ENCODE measurements at regions not wholly inside any gene's neighbourhood (a gene's known extent, or its start where the extent isn't known, plus 50 kb on each side); places are given as distances from the start of the nearest gene placed in this dataset.

DNA sequence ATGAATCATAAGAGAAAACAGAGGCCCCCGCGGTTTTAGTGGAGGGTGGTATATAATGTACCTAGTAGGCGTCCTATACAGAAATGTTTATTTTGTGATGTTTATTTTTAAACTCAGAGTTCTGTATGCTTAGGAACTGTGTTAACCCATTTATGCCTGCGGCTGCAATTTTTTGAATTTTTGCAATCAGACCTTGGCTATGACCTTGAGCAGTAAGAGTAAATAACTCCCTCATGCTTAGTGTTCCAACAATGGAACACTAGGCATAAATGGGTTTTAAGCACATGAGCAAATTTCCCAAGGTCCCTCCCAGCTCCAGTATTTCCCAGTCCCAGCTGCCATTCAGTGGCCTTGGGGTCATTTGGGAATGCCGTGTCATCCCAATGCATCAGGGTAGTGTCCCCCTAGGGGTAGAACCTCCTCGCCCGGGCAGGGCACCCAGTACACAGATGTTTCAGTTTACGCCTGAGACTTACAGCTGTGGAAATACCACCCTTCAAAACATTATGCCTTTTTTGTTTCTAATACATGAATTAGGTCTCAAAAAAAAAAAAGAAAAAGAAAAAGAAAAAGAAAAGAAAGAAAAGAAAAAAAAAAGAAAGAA is 605.8 kb upstream of the CDH11 start:
- Histone ChIP-seq H3K4me1 (ENCODE audit: insufficient read depth) (peaks cover 13% of the 10 kb centered on the region), H3K9me3 (ENCODE audit: low read depth) (no peaks in the 10 kb centered on the region), H3K4me3 (no peak overlapping the region), H3K79me2 (no peaks in the 10 kb centered on the region), H3K36me3 (replicated peaks; ENCODE audit: insufficient read depth, low read depth) (no peaks in the 10 kb centered on the region), H3K4me2 (peak overlapping the region; percentile 19), H4K20me1 (ENCODE audit: insufficient read depth, poor library complexity, severe bottlenecking) (no peaks in the 10 kb centered on the region), H3K27ac (no peak overlapping the region), H3K9me2 (replicated peaks; ENCODE audit: insufficient read depth) (no peaks in the 10 kb centered on the region), H2AFZ (peak overlapping the region; percentile 24), H3K27me3 (no peaks in the 10 kb centered on the region)
- WGBS (ENCODE audit: low lambda C conversion rate, missing lambda C conversion rate), result 53% methylated on average over 8 of the region's 8 CpGs
- DNase-seq (ENCODE audit: low spot score), result no peak
- no peak for TF ChIP-seq CTCF (IDR thresholded peaks at IDR 0.05; ENCODE audit: poor library complexity)
- TF ChIP-seq EZH2 (IDR thresholded peaks at IDR 0.05; ENCODE audit: borderline replicate concordance), result no peak

DNA sequence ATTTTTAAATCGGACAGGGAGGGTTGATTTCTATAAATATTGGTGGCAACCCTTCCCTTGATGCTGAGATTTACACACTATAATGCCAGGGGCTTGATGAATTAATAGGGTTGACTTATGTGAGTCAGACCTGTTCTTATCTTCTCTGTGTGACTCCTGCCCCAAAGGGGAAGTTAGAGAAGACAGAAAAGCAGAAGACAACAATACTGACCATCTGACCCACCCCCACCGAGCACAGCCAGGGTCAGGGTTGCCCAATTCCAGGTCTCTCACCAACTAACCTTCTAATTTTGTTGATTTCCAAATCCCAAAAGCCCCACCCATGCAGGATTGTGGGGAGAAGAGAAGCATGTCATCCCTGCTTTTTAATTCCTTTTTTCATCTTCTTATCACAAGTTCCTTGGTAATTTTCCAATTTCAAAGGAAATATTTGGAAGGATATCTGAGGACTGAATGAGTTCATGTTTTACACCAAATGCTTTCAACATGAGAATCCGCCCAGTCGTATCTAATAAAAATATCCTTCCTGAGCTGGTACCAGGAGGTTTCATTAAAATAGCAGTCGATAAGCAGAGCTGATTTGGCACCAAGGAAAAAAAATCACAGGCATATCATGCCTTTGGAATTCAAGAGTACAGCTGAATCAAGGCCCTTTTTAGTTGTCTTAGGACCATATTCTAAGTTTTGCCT is 603.4 kb upstream of the CDH11 start:
- no peaks in the 10 kb centered on the region for H4K20me1 ChIP-seq (ENCODE audit: insufficient read depth, poor library complexity, severe bottlenecking)
- peaks cover 13% of the 10 kb centered on the region for H3K4me1 ChIP-seq (ENCODE audit: insufficient read depth)
- H3K4me3 ChIP-seq, result no peak overlapping the region
- no peaks in the 10 kb centered on the region for H3K27me3 ChIP-seq
- no peaks in the 10 kb centered on the region for H3K9me3 ChIP-seq (ENCODE audit: low read depth)
- TF ChIP-seq EZH2 (IDR thresholded peaks at IDR 0.05; ENCODE audit: borderline replicate concordance) (no peak), CTCF (IDR thresholded peaks at IDR 0.05; ENCODE audit: poor library complexity) (no peak), EZH2phosphoT487 (IDR thresholded peaks at IDR 0.05; ENCODE audit: low read depth, severe bottlenecking, unreplicated experiment) (no peak)
- 65% methylated on average over 5 of the region's 5 CpGs for WGBS (ENCODE audit: low lambda C conversion rate, missing lambda C conversion rate)
- no peak overlapping the region for H3K27ac ChIP-seq
- H3K36me3 ChIP-seq (replicated peaks; ENCODE audit: insufficient read depth, low read depth), result no peaks in the 10 kb centered on the region
- no peaks in the 10 kb centered on the region for H3K9me2 ChIP-seq (replicated peaks; ENCODE audit: insufficient read depth)
- no peak overlapping the region for H3K4me2 ChIP-seq
- H2AFZ ChIP-seq, result no peak overlapping the region
- DNase-seq (ENCODE audit: low spot score), result no peak
- H3K79me2 ChIP-seq, result no peaks in the 10 kb centered on the region

- no peaks in the 10 kb centered on the region for H3K27me3 ChIP-seq
- no peaks in the 10 kb centered on the region for H3K36me3 ChIP-seq (replicated peaks; ENCODE audit: insufficient read depth, low read depth)
- no peak overlapping the region for H3K4me3 ChIP-seq
- H3K79me2 ChIP-seq, result no peaks in the 10 kb centered on the region
- H3K9me3 ChIP-seq (ENCODE audit: low read depth), result no peaks in the 10 kb centered on the region
- no peak overlapping the region for H3K27ac ChIP-seq
- H3K4me1 ChIP-seq (ENCODE audit: insufficient read depth), result peaks cover 4% of the 10 kb centered on the region
- WGBS (ENCODE audit: low lambda C conversion rate, missing lambda C conversion rate), result 92% methylated on average over 7 of the region's 7 CpGs
- H2AFZ ChIP-seq, result no peak overlapping the region
- no peaks in the 10 kb centered on the region for H3K9me2 ChIP-seq (replicated peaks; ENCODE audit: insufficient read depth)
- no peak overlapping the region for H3K4me2 ChIP-seq
- H4K20me1 ChIP-seq (ENCODE audit: insufficient read depth, poor library complexity, severe bottlenecking), result no peaks in the 10 kb centered on the region
- DNase-seq (ENCODE audit: low spot score), result no peak
- no peak for TF ChIP-seq EZH2 (IDR thresholded peaks at IDR 0.05; ENCODE audit: borderline replicate concordance)
- no peak for TF ChIP-seq EZH2phosphoT487 (IDR thresholded peaks at IDR 0.05; ENCODE audit: low read depth, severe bottlenecking, unreplicated experiment)
- TF ChIP-seq CTCF (IDR thresholded peaks at IDR 0.05; ENCODE audit: poor library complexity), result no peak
These were observed 600.6 kb upstream of the CDH11 start for GRCh38 chr16:65722429-65722828.
